GM12872 (cell line): ENCODE measurements at regions not wholly inside any gene's neighbourhood (a gene's known extent, or its start where the extent isn't known, plus 50 kb on each side); places are given as distances from the start of the nearest gene placed in this dataset.

Experiments
- TF ChIP-seq, protein P1 (sequence below): IDR thresholded peaks from 3 replicates; pipeline ENCODE4 v1.5.1; 2011; ENCODE audit warnings: low read depth, mild to moderate bottlenecking, low read length, moderate library complexity; ENCODE audit not compliant: insufficient read depth

- TF ChIP-seq, protein P1, sequence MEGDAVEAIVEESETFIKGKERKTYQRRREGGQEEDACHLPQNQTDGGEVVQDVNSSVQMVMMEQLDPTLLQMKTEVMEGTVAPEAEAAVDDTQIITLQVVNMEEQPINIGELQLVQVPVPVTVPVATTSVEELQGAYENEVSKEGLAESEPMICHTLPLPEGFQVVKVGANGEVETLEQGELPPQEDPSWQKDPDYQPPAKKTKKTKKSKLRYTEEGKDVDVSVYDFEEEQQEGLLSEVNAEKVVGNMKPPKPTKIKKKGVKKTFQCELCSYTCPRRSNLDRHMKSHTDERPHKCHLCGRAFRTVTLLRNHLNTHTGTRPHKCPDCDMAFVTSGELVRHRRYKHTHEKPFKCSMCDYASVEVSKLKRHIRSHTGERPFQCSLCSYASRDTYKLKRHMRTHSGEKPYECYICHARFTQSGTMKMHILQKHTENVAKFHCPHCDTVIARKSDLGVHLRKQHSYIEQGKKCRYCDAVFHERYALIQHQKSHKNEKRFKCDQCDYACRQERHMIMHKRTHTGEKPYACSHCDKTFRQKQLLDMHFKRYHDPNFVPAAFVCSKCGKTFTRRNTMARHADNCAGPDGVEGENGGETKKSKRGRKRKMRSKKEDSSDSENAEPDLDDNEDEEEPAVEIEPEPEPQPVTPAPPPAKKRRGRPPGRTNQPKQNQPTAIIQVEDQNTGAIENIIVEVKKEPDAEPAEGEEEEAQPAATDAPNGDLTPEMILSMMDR = no peak
Observed at GRCh38 chr9:25225938-25226760, 452.1 kb downstream of the TUSC1 start.

GRCh38 chr9:25224996-25225395 lies 453.2 kb downstream of the TUSC1 start:
- TF ChIP-seq, protein P1 = no peak

- TF ChIP-seq, protein P1 = no peak
Observed at GRCh38 chr9:25224309-25224708, 453.9 kb downstream of the TUSC1 start.

- TF ChIP-seq, protein P1 = no peak
Observed at GRCh38 chr9:25212361-25212760, 465.9 kb downstream of the TUSC1 start.

GRCh38 chr9:25207402-25208195 lies 470.6 kb downstream of the TUSC1 start:
- TF ChIP-seq, protein P1 = no peak

DNA sequence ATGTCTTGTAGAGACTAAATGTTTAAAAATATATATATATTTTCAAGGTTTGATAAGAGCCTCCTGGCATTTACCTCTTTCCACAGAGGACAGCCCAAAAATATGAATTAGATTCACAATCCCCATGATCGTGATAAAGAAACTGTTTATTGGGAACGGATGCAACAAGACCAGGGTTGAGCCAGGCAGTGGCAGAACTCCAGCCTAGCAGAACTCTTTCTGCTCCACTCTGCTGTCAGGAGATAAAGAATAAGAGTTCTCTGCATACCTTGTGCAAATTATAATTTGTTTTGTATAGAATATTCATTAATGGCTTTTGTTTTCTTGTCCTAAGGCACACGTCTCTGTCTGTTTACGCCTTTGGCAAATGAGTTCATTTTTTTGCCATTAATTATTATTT lies 472.2 kb downstream of the TUSC1 start:
- TF ChIP-seq, protein P1 = no peak

- TF ChIP-seq, protein P1 = no peak
Observed at GRCh38 chr9:25205285-25205684, 473.0 kb downstream of the TUSC1 start.
